SKM-1 treated with dmso at 0.1 percent for 144 hours (cell line): ENCODE measurements at regions not wholly inside any gene's neighbourhood (a gene's known extent, or its start where the extent isn't known, plus 50 kb on each side); places are given as distances from the start of the nearest gene placed in this dataset.

Source experiments
- DNase-seq: peaks from one replicate; lab custom pipeline; 2025; ENCODE audit not compliant: unreplicated experiment; lab: John Stamatoyannopoulos, UW

- no peak for DNase-seq
Observed at GRCh38 chr18:22040533-22040932, 128.9 kb upstream of the GATA6 start.

GRCh38 chr18:22043837-22044236, 125.6 kb upstream of the GATA6 start:
- no peak for DNase-seq

GRCh38 chr18:22044474-22045220, 124.7 kb upstream of the GATA6 start:
- DNase-seq: no peak

GRCh38 chr18:22045221-22045918, 124.0 kb upstream of the GATA6 start:
- DNase-seq: no peak

- DNase-seq: no peak
Observed at GRCh38 chr18:22046473-22046872, 122.9 kb upstream of the GATA6 start.

GRCh38 chr18:22047485-22047884, 121.9 kb upstream of the GATA6 start:
- DNase-seq: no peak

- no peak for DNase-seq
Observed at GRCh38 chr18:22048221-22048620, 121.2 kb upstream of the GATA6 start.

- DNase-seq: no peak
Observed at GRCh38 chr18:22048932-22049615, 120.3 kb upstream of the GATA6 start.

- no peak for DNase-seq
Observed at GRCh38 chr18:22052405-22053105, 116.8 kb upstream of the GATA6 start.

GRCh38 chr18:22055466-22056238, 113.7 kb upstream of the GATA6 start:
- no peak for DNase-seq

- DNase-seq: no peak
Observed at GRCh38 chr18:22056950-22057349, 112.4 kb upstream of the GATA6 start.

GRCh38 chr18:22057908-22058527, 111.4 kb upstream of the GATA6 start:
- no peak for DNase-seq

GRCh38 chr18:22060361-22060760, 109.0 kb upstream of the GATA6 start:
- DNase-seq: no peak

- DNase-seq: no peak
Observed at GRCh38 chr18:22063102-22063501, 106.3 kb upstream of the GATA6 start.

- DNase-seq: no peak
Observed at GRCh38 chr18:22063672-22064071, 105.7 kb upstream of the GATA6 start.

GRCh38 chr18:22064581-22064980, 104.8 kb upstream of the GATA6 start:
- no peak for DNase-seq

GRCh38 chr18:22065311-22065710, 104.1 kb upstream of the GATA6 start:
- no peak for DNase-seq

GRCh38 chr18:22066083-22066485, 103.3 kb upstream of the GATA6 start:
- DNase-seq: no peak

- DNase-seq: no peak
Observed at GRCh38 chr18:22067109-22067508, 102.3 kb upstream of the GATA6 start.

- DNase-seq: no peak
Observed at GRCh38 chr18:22067682-22068081, 101.7 kb upstream of the GATA6 start.
